ENCODE measurements at regions not wholly inside any gene's neighbourhood (a gene's known extent, or its start where the extent isn't known, plus 50 kb on each side); places are given as distances from the start of the nearest gene placed in this dataset.

DNA sequence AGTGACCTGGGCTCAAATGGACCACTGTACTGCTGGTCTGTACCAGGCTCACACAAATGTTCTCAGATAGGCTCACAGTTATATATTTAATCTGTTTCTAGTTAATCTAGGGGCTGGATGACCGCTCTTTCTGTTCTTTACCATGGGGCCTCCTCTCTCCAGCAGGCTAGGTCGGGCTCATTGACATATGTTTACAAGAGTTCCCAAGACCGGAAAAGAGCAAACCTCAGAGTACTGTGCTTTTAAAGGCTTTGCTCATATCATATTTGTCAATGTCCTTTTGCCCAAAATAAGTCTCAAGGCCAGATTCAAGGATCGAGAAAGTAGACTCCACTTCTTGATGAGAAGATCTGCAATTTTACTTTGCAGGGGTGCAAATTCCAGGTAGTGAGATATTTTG is 348.0 kb upstream of the EPHA6 start:
- TF ChIP-seq, protein P1, sequence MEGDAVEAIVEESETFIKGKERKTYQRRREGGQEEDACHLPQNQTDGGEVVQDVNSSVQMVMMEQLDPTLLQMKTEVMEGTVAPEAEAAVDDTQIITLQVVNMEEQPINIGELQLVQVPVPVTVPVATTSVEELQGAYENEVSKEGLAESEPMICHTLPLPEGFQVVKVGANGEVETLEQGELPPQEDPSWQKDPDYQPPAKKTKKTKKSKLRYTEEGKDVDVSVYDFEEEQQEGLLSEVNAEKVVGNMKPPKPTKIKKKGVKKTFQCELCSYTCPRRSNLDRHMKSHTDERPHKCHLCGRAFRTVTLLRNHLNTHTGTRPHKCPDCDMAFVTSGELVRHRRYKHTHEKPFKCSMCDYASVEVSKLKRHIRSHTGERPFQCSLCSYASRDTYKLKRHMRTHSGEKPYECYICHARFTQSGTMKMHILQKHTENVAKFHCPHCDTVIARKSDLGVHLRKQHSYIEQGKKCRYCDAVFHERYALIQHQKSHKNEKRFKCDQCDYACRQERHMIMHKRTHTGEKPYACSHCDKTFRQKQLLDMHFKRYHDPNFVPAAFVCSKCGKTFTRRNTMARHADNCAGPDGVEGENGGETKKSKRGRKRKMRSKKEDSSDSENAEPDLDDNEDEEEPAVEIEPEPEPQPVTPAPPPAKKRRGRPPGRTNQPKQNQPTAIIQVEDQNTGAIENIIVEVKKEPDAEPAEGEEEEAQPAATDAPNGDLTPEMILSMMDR (IDR thresholded peaks at IDR 0.05): no peak
- TF ChIP-seq POLR2A (IDR thresholded peaks at IDR 0.05): no peak

Measured in esophagus squamous epithelium (tissue), 4 donors.